ENCODE measurements at regions not wholly inside any gene's neighbourhood (a gene's known extent, or its start where the extent isn't known, plus 50 kb on each side); places are given as distances from the start of the nearest gene placed in this dataset.

DNA sequence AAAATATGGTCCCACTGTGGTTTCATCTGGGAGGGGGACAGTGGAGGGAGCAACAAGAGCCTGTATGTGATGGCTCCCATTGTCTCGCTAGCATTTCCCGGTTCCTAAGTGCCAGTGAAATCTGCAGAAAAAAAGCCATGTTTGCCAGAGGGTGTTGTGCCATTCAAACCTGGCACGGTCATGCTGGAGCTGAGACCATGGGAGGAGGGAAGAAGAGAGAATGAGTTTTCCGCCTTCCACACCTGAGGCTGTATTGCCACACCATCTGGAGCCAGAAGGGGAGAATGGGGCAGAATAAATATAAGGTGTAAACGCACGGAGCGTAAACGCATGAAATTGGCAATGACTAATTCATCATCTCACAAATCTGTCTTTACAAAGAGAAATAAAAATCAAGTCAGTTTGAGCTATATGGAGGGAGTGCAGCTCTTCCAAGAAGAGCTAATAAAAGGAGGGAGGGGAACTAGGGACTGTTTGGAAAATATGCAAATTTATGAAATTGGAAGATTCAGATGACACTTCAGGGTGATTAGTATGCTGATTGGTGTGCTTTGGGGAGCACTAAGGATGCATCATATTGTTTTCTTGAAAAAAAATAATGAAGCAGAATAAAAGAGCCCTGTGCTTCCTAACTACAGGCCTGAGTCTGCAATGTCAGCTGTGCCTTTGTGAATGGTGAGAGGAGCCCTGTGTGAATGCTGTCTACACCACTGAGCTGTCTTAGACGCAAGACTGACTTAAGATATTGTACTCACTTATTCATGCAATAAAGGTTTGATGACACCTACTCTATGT, 237.9 kb downstream of the NSG2 start:
- FAIRE-seq (no peak), DNase-seq (ENCODE audit: low read depth, low spot score) (no peak), ATAC-seq (no peak)
- no peak overlapping the region for H3K4me3 ChIP-seq
- WGBS (ENCODE audit: insufficient coverage, insufficient replicate concordance, low lambda C conversion rate, missing lambda C conversion rate): 85% methylated on average over 9 of the region's 9 CpGs
- no peaks in the 10 kb centered on the region for H3K36me3 ChIP-seq (ENCODE audit: control insufficient read depth in 2 of 2, insufficient read depth in 2 of 2, low read length in 1 of 2)
- ChIA-PET SMC1A (ENCODE audit: uncharacterized antibody, unreplicated experiment) (interaction anchor here (1.0 to 1.5 kb wide), 2 partner anchors 12 to 17 kb away, joined by 3 to 4 read pairs; no protein-coding TSS in a partner anchor), CTCF (interaction anchor here (1.5 kb wide), 1 partner anchor 26 kb away, joined by 3 read pairs; no protein-coding TSS in a partner anchor), RAD21 (ENCODE audit: unreplicated experiment) (no interaction called here), POLR2A (no interaction called here)
- no peaks in the 10 kb centered on the region for H3K27me3 ChIP-seq (replicated peaks in 1 of 2; ENCODE audit: control insufficient read depth in 2 of 2, insufficient read depth in 2 of 2, low read length in 1 of 2)
- H3K9me3 ChIP-seq (replicated peaks; ENCODE audit: control insufficient read depth, insufficient read depth, low read length): no peaks in the 10 kb centered on the region; the same call in 2 of the 3 replicates
- no peaks in the 10 kb centered on the region for H4K20me1 ChIP-seq (ENCODE audit: control insufficient read depth, insufficient read depth)
- no peak overlapping the region for H3K9ac ChIP-seq (ENCODE audit: control insufficient read depth, insufficient read depth, low read length)
- no peaks in the 10 kb centered on the region for H3K79me2 ChIP-seq (ENCODE audit: control insufficient read depth, insufficient read depth, low read length)
- no peak overlapping the region for H3K4me2 ChIP-seq (ENCODE audit: control insufficient read depth, insufficient read depth)
- in situ Hi-C loops (cut with MboI) (no loop called here), intact Hi-C loops (cut with micrococcal nuclease; ENCODE audit: unreplicated experiment) (no loop called here)
- H3K4me1 ChIP-seq (ENCODE audit: control insufficient read depth, insufficient read depth, low read length): peaks cover 32% of the 10 kb centered on the region
- BruUV-seq (replicated peaks): no TSS peak
- H3K27ac ChIP-seq (ENCODE audit: control insufficient read depth, insufficient read depth): no peak overlapping the region
- no peak overlapping the region for H2AFZ ChIP-seq (ENCODE audit: control insufficient read depth, low read depth, low read length)
- no peak for TF ChIP-seq ZNF622 (IDR thresholded peaks at IDR 0.05)
- no peak for TF ChIP-seq STAT1 (conservative IDR thresholded peaks at IDR 0.05)
- no peak for TF ChIP-seq BCL11A (IDR thresholded peaks at IDR 0.05; ENCODE audit: low read depth, low read length)
- TF ChIP-seq EED (IDR thresholded peaks at IDR 0.05; ENCODE audit: low read depth): no peak
- no peak for TF ChIP-seq CREB1 (IDR thresholded peaks at IDR 0.05; ENCODE audit: low read depth)
- no peak for TF ChIP-seq SMAD1 (IDR thresholded peaks at IDR 0.05; ENCODE audit: low read depth, partially characterized antibody)
- TF ChIP-seq SMAD5 (IDR thresholded peaks at IDR 0.05; ENCODE audit: low read depth): no peak
- TF ChIP-seq, protein P1, sequence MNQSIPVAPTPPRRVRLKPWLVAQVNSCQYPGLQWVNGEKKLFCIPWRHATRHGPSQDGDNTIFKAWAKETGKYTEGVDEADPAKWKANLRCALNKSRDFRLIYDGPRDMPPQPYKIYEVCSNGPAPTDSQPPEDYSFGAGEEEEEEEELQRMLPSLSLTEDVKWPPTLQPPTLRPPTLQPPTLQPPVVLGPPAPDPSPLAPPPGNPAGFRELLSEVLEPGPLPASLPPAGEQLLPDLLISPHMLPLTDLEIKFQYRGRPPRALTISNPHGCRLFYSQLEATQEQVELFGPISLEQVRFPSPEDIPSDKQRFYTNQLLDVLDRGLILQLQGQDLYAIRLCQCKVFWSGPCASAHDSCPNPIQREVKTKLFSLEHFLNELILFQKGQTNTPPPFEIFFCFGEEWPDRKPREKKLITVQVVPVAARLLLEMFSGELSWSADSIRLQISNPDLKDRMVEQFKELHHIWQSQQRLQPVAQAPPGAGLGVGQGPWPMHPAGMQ (IDR thresholded peaks at IDR 0.05; ENCODE audit: borderline replicate concordance): no peak
- TF ChIP-seq SMC3 (IDR thresholded peaks at IDR 0.05; ENCODE audit: borderline replicate concordance, low read length): no peak
- TF ChIP-seq, protein P2, sequence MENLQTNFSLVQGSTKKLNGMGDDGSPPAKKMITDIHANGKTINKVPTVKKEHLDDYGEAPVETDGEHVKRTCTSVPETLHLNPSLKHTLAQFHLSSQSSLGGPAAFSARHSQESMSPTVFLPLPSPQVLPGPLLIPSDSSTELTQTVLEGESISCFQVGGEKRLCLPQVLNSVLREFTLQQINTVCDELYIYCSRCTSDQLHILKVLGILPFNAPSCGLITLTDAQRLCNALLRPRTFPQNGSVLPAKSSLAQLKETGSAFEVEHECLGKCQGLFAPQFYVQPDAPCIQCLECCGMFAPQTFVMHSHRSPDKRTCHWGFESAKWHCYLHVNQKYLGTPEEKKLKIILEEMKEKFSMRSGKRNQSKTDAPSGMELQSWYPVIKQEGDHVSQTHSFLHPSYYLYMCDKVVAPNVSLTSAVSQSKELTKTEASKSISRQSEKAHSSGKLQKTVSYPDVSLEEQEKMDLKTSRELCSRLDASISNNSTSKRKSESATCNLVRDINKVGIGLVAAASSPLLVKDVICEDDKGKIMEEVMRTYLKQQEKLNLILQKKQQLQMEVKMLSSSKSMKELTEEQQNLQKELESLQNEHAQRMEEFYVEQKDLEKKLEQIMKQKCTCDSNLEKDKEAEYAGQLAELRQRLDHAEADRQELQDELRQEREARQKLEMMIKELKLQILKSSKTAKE (IDR thresholded peaks at IDR 0.05; ENCODE audit: low read depth, poor library complexity, severe bottlenecking): no peak
- TF ChIP-seq, protein P3, sequence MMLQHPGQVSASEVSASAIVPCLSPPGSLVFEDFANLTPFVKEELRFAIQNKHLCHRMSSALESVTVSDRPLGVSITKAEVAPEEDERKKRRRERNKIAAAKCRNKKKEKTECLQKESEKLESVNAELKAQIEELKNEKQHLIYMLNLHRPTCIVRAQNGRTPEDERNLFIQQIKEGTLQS (IDR thresholded peaks at IDR 0.05; ENCODE audit: borderline replicate concordance, extremely low read depth, low read depth, low read length): no peak
- TF ChIP-seq, protein P4, sequence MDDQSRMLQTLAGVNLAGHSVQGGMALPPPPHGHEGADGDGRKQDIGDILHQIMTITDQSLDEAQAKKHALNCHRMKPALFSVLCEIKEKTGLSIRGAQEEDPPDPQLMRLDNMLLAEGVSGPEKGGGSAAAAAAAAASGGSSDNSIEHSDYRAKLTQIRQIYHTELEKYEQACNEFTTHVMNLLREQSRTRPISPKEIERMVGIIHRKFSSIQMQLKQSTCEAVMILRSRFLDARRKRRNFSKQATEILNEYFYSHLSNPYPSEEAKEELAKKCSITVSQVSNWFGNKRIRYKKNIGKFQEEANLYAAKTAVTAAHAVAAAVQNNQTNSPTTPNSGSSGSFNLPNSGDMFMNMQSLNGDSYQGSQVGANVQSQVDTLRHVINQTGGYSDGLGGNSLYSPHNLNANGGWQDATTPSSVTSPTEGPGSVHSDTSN (IDR thresholded peaks at IDR 0.05; ENCODE audit: insufficient replicate concordance, low read depth, low read length): no peak
- TF ChIP-seq CHD1 (IDR thresholded peaks at IDR 0.05; ENCODE audit: low read depth, low read length): no peak
- TF ChIP-seq, protein P5, sequence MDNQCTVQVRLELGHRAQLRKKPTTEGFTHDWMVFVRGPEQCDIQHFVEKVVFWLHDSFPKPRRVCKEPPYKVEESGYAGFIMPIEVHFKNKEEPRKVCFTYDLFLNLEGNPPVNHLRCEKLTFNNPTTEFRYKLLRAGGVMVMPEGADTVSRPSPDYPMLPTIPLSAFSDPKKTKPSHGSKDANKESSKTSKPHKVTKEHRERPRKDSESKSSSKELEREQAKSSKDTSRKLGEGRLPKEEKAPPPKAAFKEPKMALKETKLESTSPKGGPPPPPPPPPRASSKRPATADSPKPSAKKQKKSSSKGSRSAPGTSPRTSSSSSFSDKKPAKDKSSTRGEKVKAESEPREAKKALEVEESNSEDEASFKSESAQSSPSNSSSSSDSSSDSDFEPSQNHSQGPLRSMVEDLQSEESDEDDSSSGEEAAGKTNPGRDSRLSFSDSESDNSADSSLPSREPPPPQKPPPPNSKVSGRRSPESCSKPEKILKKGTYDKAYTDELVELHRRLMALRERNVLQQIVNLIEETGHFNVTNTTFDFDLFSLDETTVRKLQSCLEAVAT (IDR thresholded peaks at IDR 0.05): no peak
- TF ChIP-seq NFXL1 (IDR thresholded peaks at IDR 0.05; ENCODE audit: borderline replicate concordance): no peak
- TF ChIP-seq, protein P6, sequence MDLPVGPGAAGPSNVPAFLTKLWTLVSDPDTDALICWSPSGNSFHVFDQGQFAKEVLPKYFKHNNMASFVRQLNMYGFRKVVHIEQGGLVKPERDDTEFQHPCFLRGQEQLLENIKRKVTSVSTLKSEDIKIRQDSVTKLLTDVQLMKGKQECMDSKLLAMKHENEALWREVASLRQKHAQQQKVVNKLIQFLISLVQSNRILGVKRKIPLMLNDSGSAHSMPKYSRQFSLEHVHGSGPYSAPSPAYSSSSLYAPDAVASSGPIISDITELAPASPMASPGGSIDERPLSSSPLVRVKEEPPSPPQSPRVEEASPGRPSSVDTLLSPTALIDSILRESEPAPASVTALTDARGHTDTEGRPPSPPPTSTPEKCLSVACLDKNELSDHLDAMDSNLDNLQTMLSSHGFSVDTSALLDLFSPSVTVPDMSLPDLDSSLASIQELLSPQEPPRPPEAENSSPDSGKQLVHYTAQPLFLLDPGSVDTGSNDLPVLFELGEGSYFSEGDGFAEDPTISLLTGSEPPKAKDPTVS (IDR thresholded peaks at IDR 0.05; ENCODE audit: low read depth, low read length): no peak

All from GM12878 (cell line).